Left forelimb (tissue), 1 donor: ENCODE measurements at regions not wholly inside any gene's neighbourhood (a gene's known extent, or its start where the extent isn't known, plus 50 kb on each side); places are given as distances from the start of the nearest gene placed in this dataset.
"Not testable (repeated sequence)": the region's sequence is repeated elsewhere in the genome, so short reads cannot be mapped to it uniquely, and the experiment has no call there.

Experiments
- DNase-seq: peaks from one replicate; pipeline ENCODE4 v3.0.0-alpha.2; 2018; ENCODE audit warnings: low spot score

DNA sequence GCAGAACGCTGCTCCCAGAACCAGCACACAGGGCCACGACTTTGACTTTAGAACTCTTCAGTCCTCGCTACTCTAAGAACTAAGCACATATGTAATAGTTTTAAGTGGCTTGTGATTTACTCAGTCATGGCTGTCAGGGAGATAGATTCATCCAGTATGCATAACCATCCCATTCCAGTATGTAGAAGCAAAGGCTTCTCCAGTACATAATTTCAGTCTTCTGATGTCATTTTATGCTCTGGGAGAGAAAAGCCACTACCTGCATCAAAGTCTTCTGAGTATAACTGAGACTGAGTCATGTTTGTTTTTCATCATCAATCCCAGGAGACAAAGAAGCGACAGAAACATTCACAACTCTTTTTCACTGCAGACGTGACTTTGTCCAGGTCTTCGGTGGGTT, 885.7 kb downstream of the PLA2G4A start:
- DNase-seq, result no peak

DNA sequence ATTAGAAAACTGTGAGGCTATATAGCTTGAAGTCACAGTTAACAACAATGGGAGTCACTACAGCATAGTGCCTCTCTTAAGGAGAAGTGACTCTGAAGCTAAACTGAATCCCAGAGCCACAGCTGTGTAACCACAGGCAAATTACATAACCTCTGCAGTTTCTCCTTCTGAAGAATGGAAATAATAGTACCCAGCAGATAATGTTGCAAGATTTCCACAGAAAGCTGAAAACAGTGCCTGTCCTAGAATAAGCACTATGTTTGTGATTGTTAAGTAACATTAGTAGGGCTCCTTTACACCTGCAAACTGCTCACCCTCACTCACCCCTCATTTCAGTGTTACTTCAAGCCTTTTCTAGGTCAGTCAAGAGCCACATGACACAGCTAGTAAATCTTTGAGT, 886.7 kb downstream of the PLA2G4A start:
- no peak for DNase-seq

DNA sequence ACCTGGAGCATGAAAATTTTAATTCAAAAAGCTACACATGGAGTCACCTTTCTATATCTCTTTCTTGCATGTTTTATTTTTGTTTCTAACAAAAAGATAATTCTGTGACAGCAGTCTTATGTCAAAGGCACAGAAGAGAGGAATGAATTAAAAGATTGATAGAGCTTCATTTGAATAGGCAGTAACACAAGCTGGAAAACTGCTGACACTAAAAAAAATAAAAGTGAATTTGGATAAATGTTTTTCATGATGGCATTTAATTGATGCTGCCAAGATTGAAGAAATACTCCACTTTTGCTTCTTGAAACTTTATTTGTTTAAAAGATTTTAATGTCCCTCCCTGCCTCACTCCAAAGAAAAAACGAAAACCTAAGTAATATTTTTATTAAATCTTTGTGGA, 887.4 kb downstream of the PLA2G4A start:
- no peak for DNase-seq

DNA sequence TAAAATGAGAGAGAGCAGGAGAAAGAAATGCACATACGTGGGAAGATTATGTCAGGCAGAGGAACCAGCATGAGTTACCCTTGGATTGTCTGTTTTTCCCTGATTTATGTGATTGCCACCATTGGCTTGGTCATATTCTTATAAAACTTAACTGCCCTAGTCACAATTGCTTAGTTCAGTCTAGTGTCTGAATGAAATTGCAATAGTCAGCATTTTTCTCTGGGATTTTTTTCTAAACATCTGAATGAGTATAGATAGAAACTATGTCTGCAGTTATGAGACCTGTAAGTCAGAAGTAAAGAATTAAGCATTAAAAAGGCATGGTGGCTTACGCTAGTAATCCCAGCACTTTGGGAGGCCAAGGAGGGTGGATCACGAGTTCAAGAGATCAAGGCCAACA, 889.8 kb downstream of the PLA2G4A start:
- no peak for DNase-seq

DNA sequence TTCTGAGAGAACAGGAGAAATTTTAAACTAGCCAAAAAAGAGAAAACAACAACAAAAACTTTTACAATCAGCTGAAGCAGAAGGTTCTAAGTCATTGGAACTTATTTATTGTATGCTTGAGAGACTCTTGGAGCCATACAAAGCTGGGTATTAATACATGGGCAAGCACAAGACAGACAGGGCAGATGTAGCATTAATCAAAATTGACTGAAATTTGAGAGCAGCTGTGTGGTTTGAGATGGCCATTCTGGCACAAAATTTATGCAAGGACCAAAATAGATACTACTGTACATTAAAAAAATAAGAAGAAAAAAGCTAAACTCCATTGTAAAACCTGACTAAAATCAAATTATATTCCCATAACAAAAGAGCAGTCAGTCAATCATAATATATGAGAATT, 892.5 kb downstream of the PLA2G4A start:
- no peak for DNase-seq

DNA sequence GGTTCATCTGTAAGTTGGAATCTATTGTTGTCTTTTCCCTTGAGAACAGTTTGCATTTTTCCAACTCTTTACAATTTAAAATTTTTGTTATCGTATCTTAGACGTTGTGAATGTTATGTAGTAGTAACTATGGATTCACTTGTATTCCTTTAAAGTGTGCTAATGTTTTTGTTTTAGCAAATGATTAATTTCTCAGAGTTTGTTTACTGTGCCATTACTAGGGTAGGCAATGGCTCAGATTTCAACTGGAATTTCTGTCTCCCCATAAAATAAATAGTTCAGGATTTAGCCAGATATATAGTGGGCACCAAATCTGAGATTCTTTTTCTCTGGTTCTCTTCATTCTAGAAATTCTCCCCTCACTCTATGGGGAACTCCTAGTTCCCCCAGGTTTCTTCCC, 896.5 kb downstream of the PLA2G4A start:
- DNase-seq, result no peak

DNA sequence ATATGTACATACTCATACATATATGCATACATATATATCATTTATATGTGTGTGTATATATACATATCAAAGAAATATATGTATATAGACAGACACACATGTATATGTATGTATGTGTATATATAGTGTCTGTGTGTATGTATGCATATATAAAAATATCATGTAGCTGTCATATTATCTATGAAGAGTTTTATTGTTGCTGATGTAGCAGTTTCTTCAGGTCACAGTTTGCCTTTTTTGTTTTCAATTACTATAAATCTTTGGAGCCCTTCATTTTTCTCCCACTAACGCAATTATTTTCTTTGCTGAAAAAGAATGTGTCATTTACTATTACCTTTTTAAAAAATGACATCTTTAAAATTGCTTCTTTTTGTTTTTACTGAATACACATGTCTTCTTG, 904.5 kb downstream of the PLA2G4A start:
- no peak for DNase-seq

DNA sequence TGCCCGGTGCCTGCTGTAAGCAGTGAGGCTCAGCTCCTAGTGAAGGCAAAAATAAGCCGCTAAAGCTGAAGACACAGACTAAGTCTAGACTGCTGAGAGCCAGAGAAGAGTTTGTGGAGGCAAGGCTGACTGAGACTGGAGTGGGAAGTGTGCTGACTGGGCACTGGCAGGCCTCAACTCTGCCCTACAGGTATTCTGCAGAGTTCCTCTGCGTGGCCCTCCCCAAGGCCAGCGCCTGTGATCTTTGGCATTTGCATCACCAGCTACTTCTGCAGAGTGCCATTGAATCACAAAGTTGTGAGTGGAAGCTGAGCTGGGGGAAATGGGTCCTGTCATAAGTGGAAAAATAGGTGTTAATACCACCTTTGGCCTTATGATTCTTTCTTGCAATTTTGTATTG, 905.7 kb downstream of the PLA2G4A start:
- DNase-seq, result no peak

DNA sequence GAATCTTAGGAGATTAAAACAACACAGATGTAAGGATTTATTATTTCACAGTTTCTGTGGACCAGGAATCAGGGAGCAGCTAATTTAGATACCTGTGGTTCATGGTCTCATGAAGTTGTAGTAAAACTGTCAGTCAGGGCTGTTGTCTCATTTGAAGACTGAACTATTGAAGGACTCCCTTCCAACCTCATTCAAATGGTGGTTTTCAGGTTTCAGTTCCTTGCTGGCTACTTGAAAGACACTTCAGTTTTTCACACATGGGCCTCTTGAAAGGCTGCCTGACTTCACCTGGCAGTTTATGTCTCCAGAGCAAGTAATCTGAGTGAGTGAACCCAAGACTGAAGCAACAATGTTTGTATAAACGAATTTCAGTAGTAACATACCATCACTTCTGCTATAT, 915.9 kb downstream of the PLA2G4A start:
- DNase-seq, result no peak

DNA sequence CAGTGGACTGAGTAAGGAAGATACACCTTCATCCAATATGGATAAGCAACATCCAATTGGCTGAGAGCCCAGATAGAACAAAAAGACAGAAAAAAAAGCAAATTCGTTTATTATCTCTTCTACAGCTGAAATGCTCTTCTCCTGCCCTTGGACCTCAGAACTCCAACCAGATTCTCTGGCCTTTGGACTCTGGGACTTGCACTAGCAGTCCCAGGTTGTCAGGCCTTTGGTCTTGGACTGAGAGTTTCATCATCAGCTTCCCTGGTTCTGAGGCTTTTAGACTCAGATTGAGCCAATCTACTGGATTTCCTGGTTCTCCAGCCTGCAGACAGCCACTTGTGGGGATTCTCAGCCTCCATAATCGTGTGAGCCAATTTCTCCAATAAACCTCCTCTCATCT, 926.8 kb downstream of the PLA2G4A start:
- DNase-seq, result no peak

DNA sequence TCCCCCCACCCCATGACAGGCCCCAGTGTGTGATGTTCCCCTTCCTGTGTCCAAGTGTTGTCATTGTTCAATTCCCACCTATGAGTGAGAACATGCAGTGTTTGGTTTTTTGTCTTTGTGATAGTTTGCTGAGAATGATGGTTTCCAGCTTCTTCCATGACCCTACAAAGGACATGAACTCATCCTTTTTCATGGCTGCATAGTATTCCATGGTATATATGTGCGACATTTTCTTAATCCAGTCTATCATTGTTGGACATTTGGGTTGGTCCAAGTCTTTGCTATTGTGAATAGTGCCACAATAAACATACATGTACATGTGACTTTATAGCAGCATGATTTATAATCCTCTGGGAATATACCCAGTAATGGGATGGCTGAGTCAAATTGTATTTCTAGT, 927.9 kb downstream of the PLA2G4A start:
- not testable (repeated sequence) for DNase-seq

DNA sequence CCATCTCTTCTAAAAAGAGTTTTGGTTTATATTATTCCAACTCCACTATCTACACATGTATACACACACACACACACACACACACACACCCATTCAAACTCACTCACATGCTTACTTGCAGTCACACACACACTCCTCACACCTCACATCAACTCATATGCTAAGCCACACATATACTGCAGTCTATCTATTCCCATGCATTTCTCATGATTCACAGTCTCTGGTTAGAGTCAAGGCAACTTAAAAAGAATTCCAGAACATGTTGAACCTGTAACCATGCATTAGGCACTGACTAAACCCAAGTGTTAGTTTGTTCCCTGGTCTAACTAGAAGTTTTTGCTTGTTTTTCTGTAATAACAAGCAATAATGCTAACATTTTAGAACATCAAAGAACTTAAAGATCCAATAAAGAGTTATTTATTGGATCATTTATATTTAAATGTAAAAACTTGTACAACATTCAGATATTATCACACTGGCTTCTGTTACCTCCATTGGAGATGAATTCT, 931.1 kb downstream of the PLA2G4A start:
- no peak for DNase-seq

DNA sequence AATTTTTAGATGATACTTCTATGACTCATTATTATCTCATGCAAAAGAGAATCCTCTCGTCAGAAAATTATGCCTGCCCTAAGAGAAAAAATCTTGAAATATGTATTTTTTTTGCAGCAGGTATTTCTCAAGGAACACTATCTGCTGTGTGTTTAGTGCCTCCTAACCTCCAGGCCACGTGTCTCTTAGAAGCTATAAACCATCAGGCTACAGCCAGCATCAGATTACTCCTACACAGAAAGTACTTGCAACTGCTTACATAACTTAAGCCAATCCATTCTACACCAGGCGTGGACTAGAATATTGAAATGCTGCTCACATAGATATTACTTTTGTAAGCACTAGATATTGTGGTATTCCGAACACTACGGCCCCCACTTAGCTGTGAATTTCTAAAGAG, 933.4 kb downstream of the PLA2G4A start:
- no peak for DNase-seq

DNA sequence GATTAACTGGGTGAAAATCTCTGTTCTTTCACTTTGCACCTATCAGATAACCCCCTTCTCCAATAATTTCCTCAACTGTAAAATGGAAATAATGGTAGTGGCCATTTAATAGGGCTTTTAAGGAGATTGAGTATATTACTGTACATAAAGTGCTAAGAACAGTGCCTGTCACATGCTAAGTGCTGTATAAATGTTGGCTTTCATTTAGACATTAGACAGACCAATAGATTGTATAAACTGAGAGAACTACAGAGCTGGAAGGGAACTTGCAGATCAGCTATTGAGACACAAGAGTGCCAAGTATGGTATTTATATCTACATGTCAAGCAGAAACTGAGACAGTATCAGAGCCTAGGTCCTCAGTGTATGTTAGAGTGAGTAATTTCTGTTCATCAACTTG, 934.7 kb downstream of the PLA2G4A start:
- DNase-seq, result no peak

DNA sequence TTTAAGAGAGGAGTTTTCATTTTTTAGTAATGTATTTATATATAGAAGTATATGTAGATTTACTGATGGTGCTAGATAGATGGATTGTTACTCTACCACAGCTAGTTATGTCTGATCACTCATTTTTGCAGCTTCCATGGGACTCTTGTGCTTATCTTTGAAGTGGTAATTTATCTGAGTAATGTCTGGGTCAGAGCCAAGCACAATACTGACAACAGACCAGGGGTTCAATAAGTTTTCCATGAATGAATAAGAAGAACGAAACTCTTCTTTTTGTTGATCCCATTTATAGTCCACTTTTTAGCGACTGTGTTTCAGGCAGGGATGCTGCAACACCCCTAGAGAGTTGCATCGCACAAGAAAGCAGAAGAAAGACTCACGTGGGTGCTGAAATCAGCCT, 935.2 kb downstream of the PLA2G4A start:
- DNase-seq, result no peak

DNA sequence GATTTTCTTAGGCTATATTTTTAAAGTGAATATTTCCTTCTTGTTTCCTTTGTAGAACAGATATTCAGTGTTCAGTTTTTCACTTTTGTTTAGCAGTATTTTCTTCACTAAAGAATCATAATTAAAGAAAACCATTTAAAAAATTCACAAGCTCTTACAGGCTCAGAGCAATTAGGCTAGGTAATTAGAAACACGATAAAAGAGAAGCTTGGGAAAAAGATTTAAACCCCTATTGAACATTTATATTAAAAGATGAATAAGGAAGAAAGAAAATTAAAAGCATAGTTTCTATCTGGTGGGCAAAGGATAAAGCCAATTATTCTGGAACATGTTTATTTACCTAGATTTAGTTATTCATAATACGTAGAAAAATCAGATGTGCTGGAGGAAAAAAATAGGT, 942.6 kb downstream of the PLA2G4A start:
- DNase-seq, result no peak

DNA sequence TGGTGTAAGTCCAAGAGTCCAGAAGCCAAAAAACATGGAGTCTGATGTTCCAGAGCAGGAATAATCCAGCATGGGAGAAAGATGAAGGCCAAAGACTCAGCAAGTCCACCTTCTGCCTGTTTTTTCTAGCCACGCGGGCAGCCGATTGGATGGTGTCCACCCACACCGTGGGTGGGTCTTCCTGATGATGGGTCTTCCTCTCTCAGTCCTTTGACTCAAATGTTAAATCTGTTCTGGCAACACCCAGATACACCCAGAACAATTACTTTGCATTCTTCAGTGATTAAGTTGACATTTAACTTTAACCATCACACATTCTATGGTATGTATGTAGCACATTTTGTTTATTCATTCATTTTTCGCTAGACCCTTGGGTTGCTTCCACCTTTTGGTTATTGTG, 944.4 kb downstream of the PLA2G4A start:
- DNase-seq, result no peak

DNA sequence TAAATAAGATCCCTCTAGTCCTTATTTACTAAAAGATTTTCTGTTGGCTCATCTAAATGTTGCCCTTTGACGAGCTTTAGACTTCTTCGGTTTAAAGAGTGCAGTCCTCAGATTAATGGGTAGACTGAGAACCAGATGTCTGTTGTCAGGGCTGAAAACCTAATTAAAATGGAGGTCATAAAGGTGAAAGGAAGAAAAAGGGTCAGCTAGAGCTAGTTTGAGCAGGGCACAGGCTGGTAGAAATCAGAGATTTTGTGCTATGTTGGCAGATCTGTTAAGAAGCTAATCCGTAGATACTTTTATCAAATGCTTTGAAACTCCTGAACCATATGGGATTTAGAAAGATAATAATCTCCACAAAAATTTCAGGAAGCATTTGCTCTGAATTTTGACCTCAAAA, 959.0 kb downstream of the PLA2G4A start:
- DNase-seq, result no peak

DNA sequence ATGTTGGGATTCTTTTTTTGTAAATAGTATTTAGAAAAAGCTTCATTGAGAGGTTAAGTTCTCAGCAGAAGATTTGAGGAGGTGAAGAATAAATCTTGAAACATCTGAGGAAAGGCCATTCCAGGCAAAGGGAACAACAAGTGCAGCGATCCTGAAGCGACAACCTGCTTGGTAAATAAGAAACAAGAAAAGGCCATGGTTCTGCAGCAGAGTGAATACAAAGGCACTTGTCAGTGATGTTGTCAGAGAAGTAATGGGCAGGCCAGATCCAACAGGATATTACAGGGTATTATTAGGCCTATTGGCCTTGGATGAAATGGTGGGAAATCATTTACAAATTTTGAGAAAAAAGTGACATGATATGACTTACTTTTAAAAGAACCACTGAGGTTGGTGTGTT, 960.0 kb downstream of the PLA2G4A start:
- no peak for DNase-seq

DNA sequence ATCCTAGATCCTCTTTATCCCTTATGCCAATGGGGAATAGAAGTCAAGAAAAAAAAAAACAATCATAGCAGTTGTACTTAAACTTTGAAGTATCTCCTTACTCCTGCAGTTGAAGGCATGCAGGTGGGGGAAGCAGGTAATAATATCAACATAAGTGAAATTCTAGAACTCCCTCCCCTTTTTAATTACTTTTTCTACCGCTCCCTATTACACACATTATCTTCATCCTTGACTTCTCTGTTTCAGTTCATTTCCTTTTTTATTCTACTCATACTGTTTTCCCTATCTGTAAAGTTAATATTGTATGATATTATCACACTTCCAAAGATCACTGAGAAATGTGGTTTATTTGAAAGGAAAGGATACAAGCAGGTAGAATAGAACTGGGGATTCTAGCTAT, 962.0 kb downstream of the PLA2G4A start:
- DNase-seq, result no peak

DNA sequence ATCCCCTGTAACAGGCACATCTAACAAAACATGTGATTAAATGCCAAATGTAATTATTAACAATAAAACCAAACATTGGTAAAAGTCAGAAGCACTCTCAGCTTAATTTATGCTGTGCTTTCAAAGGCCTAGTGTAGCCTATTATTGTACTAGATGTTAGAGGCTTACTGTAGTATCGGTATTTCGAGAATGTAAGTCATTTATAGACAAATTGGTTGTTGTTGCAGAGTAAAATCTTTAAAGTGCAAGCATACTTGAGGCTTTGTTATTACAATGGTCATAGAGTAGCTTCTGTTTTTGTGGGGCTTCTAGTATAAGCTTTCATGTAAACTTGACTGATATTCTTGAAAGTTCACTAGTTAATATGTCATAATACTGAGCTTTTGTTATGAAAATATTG, 965.8 kb downstream of the PLA2G4A start:
- DNase-seq, result no peak

DNA sequence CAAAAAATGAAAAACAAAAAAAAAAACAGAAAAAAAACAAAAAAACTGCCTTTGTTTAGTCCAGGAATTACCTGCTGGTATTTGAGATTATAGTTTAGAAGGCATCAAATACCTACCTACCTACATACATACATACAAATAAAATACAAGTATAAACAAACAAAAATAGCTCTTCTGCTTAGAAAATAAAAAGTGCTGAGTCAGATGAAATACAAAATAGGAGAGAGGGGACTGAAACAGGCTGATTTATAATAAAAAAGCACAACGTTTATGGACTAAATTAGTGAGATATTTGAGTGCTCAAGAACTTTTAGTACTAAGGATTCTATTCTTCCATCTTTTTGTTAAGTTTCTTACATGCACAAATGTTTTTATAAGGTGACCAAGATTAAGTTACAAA, 980.8 kb downstream of the PLA2G4A start:
- no peak for DNase-seq

DNA sequence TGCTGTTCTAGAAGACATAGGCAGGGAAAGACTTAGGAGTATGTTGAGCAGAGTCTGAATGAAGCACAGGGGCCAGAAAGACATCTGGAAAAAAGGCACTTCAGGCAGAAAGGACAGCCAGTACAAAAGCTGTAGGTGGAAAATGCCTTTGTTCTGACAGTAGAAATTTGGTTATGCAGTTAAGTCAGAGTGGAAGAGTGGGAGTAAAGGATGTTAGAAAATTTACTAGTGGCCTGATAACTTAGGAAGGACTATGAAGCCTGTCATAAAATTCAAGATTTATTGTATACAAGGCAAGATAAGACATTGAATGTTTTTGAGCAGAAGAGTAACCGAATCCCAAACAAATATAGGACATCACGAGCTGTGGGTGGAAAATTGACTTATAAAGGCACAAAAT, 987.9 kb downstream of the PLA2G4A start:
- no peak for DNase-seq

DNA sequence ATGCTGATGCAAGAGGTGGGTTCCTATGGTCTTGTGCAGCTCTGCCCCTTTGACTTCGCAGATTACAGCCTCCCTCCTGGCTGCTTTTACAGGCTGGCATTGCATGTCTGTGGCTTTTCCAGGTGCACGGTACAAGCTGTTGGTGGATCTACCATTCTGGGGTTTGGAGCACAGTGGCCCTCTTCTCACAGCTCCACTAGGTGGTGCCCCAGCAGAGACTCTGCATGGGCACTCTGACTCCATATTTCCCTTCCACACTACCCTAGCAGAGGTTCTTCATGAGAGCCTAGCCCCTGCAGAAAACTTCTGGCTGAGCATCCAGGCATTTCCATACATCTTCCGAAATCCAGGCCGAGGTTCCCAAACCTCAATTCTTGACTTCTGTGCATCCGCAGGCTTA, 989.0 kb downstream of the PLA2G4A start:
- DNase-seq, result no peak

DNA sequence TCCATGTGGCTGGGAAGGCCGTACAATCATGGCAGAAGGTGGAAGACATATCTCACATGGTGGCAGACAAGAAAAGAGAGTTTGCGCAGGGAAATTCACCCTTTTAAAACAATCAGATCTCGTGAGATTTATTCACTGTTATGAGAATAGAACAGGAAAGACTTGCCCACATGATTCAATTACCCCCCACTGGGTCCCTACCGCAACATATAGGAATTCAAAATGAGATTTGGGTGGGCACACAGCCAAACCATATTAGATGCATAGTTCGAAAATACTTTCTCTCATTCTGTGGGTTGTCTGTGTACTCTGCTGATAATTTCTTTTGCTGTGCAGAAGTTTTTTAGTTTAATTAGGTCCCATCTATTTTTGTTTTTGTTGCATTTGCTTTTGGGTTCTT, 990.3 kb downstream of the PLA2G4A start:
- no peak for DNase-seq
